ENCODE measurements at regions not wholly inside any gene's neighbourhood (a gene's known extent, or its start where the extent isn't known, plus 50 kb on each side); places are given as distances from the start of the nearest gene placed in this dataset.
A peak's percentile ranks its signal among the peaks of the same experiment; 100 is the strongest.

DNA sequence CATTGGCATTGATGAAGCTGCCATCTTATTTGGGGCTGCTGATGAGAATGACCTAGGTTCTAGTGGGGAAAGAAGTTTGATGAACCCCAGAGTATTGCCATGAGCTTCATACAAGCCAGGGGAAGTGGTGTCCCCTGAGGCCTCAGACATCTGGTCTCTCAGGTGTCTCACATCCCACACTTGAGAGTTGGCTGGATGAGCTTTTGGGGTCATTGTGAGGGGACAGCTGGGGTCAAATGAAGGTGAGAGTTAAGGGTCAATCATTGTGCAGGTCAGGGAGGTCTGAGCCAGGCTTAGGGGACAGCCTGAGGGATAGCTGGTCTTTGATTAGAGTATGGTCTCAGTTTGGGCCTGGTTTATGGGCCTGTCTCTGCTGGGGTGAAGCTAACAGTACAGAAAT lies 336.5 kb downstream of the CYP26B1 start:
- in situ Hi-C loops (cut with HindIII; ENCODE audit: low pct_unique_long_range_greater_than_20kb, low sequenced_read_pairs), result no loop called here
- DNase-seq (ENCODE audit: low read depth in 1 of 2, low spot score in 1 of 2), result no peak
- TF ChIP-seq JUND (IDR thresholded peaks at IDR 0.05; ENCODE audit: low read depth), result no peak

DNA sequence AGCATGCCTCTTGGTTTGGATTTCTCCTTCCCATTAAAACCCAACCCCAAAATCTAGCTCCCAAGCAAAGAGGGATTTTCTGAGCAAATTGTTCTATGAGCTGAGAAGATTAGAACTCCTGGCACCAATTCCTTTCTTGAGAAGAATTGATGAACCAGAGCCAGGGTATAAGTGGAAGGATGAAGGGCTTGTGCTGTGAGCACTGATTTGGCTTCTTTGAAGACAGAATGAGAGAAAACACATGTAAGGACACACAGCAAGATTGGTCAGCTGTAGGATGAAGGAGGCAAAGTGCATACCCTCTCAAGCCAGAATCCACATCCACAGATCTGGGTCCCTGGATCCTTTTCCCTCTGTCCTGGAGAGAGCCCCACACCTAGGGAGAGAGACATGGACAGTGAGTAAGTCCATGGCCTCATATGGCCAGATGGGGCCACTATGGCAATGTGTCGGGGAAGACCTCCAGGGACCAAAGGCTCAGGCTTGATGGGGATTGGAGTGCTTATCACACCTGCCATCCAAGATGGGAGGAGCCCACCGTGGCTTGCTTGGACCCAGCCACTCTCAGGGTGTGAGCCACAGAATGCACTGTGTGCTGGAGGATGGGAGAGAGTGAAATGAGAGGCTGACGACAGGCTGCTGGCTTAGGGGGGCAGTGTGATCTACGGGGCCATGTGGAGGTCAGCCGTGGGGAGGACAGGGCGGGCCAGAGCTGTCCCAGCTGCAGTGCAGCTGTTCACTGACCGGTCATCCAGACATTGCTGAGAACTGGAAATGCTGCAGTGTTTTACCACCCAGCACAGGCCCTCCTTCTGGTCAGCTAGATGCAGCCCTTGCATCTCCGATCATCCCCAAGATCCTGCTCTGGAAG lies 339.8 kb downstream of the CYP26B1 start:
- TF ChIP-seq JUND (IDR thresholded peaks at IDR 0.05; ENCODE audit: low read depth), result no peak
- no peak for DNase-seq (ENCODE audit: low read depth in 1 of 2, low spot score in 1 of 2)
- in situ Hi-C loops (cut with HindIII; ENCODE audit: low pct_unique_long_range_greater_than_20kb, low sequenced_read_pairs), result no loop called here

DNA sequence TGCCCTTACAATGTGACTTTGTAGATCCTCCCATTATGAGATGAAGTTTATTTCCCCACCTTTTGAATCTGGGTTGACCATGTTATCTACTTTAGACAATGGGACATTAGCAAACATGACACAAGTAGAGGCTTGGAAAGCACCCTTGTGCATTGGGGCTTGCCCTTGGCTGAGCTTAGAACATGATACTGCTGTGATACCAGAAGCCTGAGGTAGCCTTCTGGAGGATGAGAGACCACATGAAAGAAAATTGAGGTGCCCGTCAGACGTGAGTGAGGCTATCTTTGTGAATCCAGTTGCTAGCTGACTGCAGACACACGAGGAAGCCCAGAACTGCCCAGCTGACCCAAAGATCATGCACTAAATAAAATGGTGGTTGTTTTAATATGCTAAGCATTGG lies 341.2 kb downstream of the CYP26B1 start:
- in situ Hi-C loops (cut with HindIII; ENCODE audit: low pct_unique_long_range_greater_than_20kb, low sequenced_read_pairs), result no loop called here
- no peak for TF ChIP-seq JUND (IDR thresholded peaks at IDR 0.05; ENCODE audit: low read depth)
- no peak for DNase-seq (ENCODE audit: low read depth in 1 of 2, low spot score in 1 of 2)

DNA sequence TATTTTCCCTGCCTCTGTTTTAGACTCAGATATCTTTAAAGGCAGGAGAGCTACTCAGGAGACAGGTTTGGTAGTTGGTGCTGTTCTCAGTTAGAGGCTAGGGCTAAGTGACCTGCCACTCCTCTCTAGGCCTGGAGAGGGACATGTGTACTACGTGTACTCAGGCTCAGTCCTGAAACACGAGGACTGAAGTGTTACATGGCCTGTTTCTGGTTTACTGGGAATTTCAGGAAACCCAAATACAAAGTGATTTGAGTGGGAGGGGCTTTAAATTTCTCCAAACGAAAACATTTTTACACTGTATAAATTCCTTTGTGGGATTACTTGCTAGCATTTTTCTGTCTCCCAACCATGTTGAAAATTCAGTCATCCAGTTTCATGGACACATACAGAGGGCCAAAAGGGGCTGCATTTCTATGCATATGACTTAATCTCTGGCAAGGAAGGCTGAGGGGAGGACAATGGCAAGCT lies 343.3 kb downstream of the CYP26B1 start:
- in situ Hi-C loops (cut with HindIII; ENCODE audit: low pct_unique_long_range_greater_than_20kb, low sequenced_read_pairs), result no loop called here
- TF ChIP-seq JUND (IDR thresholded peaks at IDR 0.05; ENCODE audit: low read depth), result no peak
- DNase-seq (ENCODE audit: low read depth in 1 of 2, low spot score in 1 of 2), result peak in 1 of 2 experiments; percentile 38

DNA sequence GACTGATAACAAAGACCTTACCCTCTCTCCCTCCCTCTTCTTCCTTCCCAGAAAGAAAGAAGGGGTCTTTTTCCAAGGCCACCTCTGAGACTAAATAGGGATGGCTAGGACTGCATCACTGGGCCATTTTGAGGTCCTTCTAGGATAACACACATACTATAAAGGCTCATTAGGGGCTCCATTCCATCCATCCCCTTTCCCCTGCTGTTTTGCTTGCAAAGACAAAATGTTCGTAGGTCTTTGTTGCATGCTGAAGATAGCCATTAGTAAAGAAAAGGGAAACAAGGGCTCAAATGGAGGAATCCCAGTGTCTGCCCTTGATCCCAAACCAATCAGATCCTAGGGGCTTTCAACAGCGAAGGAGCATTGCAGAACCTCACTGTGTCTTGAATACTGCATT lies 344.3 kb downstream of the CYP26B1 start:
- DNase-seq (ENCODE audit: low read depth in 1 of 2, low spot score in 1 of 2), result no peak
- in situ Hi-C loops (cut with HindIII; ENCODE audit: low pct_unique_long_range_greater_than_20kb, low sequenced_read_pairs), result no loop called here

DNA sequence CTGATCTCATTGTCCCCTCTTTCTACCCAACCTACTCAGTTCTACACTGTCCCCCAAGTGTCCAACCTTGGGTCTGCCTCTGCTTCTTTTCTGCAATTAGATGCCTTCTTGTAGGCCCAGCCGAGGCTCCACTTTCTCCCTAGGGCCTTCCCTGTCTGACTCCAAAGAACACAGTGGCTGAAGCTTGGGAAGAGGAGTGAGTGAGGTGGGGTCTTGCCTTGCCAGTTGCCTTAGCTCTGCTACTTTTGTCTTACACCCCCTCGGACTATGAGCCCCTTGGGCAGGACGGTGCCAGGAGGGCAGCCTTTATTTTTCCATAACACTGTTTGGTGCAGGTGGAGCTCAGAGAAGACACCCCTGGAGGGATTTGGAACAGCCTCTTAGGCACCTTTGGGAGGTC lies 345.1 kb downstream of the CYP26B1 start:
- no peak for DNase-seq (ENCODE audit: low read depth in 1 of 2, low spot score in 1 of 2)
- TF ChIP-seq JUND (IDR thresholded peaks at IDR 0.05; ENCODE audit: low read depth), result no peak
- in situ Hi-C loops (cut with HindIII; ENCODE audit: low pct_unique_long_range_greater_than_20kb, low sequenced_read_pairs), result no loop called here

More for the DNA sequence above, 344.3 kb downstream of the CYP26B1 start:
- no peak for TF ChIP-seq JUND (IDR thresholded peaks at IDR 0.05; ENCODE audit: low read depth)

DNA sequence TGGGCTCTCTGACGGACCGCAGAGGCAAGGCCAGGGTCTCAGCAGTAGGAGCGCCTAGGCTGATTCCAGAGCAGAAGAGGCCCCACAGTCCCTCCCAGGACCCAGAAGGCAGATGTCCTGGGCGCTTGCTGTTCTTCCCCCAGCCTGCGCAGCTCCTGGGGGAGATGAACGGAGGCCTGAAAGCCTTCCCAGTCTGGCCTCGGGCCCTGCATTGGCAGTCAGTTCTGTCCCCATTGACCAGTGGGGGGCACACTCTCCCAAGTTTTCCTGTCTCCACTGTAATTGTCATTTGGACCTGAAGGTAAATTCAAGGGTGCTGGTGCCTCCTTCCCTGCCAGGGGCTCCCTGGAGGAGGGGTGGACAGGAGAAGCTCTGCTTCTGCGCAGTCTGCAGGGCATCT lies 345.7 kb downstream of the CYP26B1 start:
- peak in 1 of 2 experiments; percentile 59 for DNase-seq (ENCODE audit: low read depth in 1 of 2, low spot score in 1 of 2)

DNA sequence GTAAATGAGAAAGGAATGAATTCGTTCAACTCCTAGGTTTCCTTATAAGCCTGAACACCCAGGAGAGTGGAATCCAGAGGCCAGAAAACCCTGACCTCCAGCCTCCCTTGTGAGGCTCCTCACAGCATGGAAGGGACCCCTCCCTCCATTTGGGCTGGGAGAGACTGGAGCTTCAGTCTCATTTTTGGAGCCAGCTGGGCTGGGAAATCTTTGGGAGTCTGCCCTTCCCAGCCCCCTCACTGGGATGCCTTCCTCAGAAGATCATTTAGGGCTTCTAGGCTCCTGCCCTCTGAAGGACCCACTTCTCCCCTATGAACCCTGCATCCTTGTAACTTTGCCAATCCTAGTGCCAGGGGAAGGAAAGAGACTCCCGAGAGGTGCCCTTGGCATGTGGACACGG lies 346.1 kb downstream of the CYP26B1 start:
- DNase-seq (ENCODE audit: low read depth in 1 of 2, low spot score in 1 of 2), result no peak
- in situ Hi-C loops (cut with HindIII; ENCODE audit: low pct_unique_long_range_greater_than_20kb, low sequenced_read_pairs), result no loop called here
- TF ChIP-seq JUND (IDR thresholded peaks at IDR 0.05; ENCODE audit: low read depth), result no peak

More for the DNA sequence above, 345.7 kb downstream of the CYP26B1 start:
- in situ Hi-C loops (cut with HindIII; ENCODE audit: low pct_unique_long_range_greater_than_20kb, low sequenced_read_pairs), result no loop called here
- TF ChIP-seq JUND (IDR thresholded peaks at IDR 0.05; ENCODE audit: low read depth), result no peak

DNA sequence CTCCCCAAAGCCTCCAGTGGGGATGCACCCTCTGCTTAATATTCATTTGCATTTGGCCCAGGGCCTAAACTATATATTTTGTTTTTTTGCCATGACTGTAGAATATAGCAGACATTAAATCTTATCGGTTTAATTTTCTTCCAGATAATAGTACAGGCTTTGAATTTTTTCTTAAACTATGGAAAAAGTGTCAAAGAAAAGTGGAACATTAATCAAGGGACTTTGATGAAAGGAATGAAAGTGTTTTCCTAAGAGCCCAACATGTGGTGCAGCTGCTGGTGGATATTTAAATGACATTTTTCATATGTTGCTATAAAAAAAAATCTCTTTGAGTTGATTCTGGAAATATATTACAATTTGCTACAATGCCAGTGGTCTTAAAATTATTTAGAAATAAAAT lies 346.8 kb downstream of the CYP26B1 start:
- no peak for DNase-seq (ENCODE audit: low read depth in 1 of 2, low spot score in 1 of 2)
- no peak for TF ChIP-seq JUND (IDR thresholded peaks at IDR 0.05; ENCODE audit: low read depth)
- in situ Hi-C loops (cut with HindIII; ENCODE audit: low pct_unique_long_range_greater_than_20kb, low sequenced_read_pairs), result no loop called here

DNA sequence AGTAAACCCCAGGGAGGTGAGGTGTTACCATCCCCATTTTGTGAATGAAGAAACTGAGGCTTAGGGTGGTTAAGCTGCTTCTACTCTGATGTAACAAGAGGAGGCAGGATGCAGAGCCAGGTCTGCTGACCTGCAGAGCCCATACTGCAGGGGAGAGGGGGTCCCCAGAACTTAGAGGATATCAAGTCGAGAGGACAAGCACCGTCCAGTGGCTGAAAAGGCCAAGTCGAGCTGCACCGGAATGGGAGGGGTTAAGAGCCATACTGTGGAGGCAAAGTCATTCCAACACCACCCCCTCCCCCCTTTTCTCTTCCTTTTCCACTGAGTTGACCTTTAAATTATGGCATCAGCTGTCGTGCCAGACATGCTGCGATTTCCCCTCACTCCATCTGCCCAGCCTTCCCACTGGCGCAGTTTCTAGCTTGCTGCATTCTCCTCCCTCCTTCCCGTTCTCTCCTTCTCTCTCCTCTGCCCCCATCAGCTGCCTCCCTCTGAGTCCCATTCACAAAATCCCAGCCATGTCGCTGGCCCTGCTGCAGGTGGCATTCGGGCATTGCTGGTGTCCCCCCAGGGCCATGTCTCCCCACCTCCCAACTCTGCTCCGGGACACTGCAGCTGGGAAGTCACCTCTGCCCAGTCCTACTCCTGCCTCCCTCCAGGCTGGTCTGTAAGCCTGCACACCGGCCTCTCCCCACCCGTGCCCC lies 346.9 kb downstream of the DYSF start:
- in situ Hi-C loops (cut with HindIII; ENCODE audit: low pct_unique_long_range_greater_than_20kb, low sequenced_read_pairs), result no loop called here
- no peak for TF ChIP-seq JUND (IDR thresholded peaks at IDR 0.05; ENCODE audit: low read depth)
- no peak for DNase-seq (ENCODE audit: low read depth in 1 of 2, low spot score in 1 of 2)

DNA sequence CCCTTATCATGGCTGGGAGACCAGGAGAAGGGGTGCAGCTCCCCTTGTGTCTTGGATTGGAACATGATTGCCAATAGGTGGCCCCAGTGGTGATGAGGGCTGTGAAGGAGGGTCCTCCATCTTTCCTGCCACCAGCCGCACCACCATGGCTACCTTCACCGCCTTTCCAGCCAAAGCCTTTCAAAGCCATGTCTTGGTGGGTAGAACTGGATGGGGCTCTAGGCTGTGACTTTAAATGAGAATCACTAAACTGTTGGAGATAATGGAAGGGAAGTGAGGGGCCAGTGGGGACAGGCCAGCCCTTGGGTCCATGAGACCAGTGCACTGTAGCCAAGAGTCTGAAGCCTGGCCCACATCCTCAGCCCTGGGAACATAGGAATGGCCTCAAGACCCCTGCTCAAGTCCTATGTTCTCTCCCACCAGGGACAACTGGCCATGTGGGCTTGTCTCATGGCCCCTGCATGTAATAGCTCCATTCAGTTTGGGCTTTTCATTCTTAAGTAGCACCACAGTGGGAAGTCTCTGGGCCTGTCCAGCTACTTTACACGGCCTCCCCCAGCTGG lies 345.7 kb downstream of the DYSF start:
- no peak for TF ChIP-seq JUND (IDR thresholded peaks at IDR 0.05; ENCODE audit: low read depth)
- in situ Hi-C loops (cut with HindIII; ENCODE audit: low pct_unique_long_range_greater_than_20kb, low sequenced_read_pairs), result no loop called here
- no peak for DNase-seq (ENCODE audit: low read depth in 1 of 2, low spot score in 1 of 2)

DNA sequence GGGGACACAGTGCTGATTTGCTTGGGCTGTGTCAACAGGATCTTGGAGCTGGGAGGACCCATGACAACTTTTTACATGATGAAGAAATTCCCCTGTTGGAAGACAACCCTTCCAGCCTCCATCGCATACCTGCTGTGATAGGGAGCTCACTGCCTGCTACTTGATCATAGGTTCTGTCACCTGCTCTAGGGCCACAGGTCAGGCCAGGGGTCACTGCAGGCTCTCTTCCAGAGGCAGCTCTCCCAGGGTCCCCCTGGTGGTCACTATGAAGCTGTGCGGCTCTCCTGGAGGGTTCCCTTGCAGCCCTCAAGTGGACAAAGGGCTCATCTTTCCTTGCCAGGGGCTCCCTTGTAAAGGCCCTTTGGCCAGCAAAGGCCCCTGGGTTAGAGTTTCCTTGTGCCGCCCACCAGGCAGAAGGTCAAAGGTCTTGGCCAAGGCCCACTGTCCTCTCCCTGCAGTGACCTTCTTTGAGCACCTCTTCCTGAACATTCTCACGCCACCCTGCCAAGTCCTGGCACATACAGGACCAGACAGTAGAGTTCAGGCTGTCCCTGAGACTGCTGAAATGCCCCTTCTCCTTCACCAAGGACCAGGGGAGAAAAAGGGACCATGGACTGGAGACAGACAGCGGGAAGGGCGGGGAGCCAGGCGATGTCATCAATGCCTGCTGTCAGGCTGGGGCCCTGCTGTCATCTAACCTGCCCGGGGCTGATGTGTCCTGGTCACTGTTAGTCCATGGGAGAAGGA lies 345.1 kb downstream of the DYSF start:
- in situ Hi-C loops (cut with HindIII; ENCODE audit: low pct_unique_long_range_greater_than_20kb, low sequenced_read_pairs), result no loop called here

More for the DNA sequence above, 345.1 kb downstream of the DYSF start:
- peak; percentile 19 to 51 for DNase-seq (ENCODE audit: low read depth in 1 of 2, low spot score in 1 of 2)
- TF ChIP-seq JUND (IDR thresholded peaks at IDR 0.05; ENCODE audit: low read depth), result no peak

All from T47D (cell line).